ENCODE measurements at regions not wholly inside any gene's neighbourhood (a gene's known extent, or its start where the extent isn't known, plus 50 kb on each side); places are given as distances from the start of the nearest gene placed in this dataset.

- Histone ChIP-seq H3K27me3 (ENCODE audit: insufficient read depth, low read length) (no peaks in the 10 kb centered on the region), H3K36me3 (ENCODE audit: control insufficient read depth in 1 of 2, insufficient read depth in 2 of 2, low read length in 2 of 2) (no peaks in the 10 kb centered on the region), H3K9me3 (ENCODE audit: control insufficient read depth in 1 of 2, insufficient read depth in 1 of 2, low read depth in 1 of 2, low read length in 2 of 2) (no peaks in the 10 kb centered on the region), H3K79me2 (ENCODE audit: insufficient read depth, low read length) (no peaks in the 10 kb centered on the region), H3K4me1 (ENCODE audit: control insufficient read depth in 1 of 2, insufficient read depth in 2 of 2, low read length in 2 of 2) (0 out of 4 replicates have a peak, but pooled peaks cover 0 to under 1% of the 10 kb centered on the region in 2 experiments), H3K9ac (ENCODE audit: low read length) (no peak overlapping the region), H2AFZ (ENCODE audit: low read depth, low read length, poor library complexity, severe bottlenecking) (no peak overlapping the region), H3K4me3 (replicated peaks in 1 of 2; ENCODE audit: low read depth in 1 of 2, low read length in 2 of 2) (no peak overlapping the region), H3K4me2 (ENCODE audit: low read length) (no peak overlapping the region), H3K27ac (ENCODE audit: low read depth, low read length) (no peak overlapping the region), H4K20me1 (ENCODE audit: insufficient read depth) (no peaks in the 10 kb centered on the region), H3K9me2 (ENCODE audit: insufficient read depth) (no peaks in the 10 kb centered on the region)
- TF ChIP-seq EGR1 (IDR thresholded peaks at IDR 0.05; ENCODE audit: low read depth) (no peak), ZBTB33 (IDR thresholded peaks at IDR 0.05; ENCODE audit: extremely low read depth, insufficient replicate concordance, low read length) (no peak), SRF (IDR thresholded peaks at IDR 0.05; ENCODE audit: low read depth) (no peak), POLR2AphosphoS5 (IDR thresholded peaks at IDR 0.05; ENCODE audit: low read depth, low read length) (no peak), POLR2A (IDR thresholded peaks at IDR 0.05; ENCODE audit: borderline replicate concordance, extremely low read depth, insufficient read depth, insufficient read length) (no peak), ATF3 (IDR thresholded peaks at IDR 0.05) (no peak), ZFX (IDR thresholded peaks at IDR 0.05) (no peak), EZH2 (IDR thresholded peaks at IDR 0.05) (no peak), TCF7L2 (IDR thresholded peaks at IDR 0.05; ENCODE audit: borderline replicate concordance, extremely low read depth, insufficient read depth, insufficient read length) (no peak), JUND (IDR thresholded peaks at IDR 0.05) (no peak), REST (IDR thresholded peaks at IDR 0.05; ENCODE audit: low read depth) (no peak)
- no TSS peak for BruUV-seq (replicated peaks)
- ChIA-PET CTCF (no interaction called here), POLR2A (no interaction called here), RAD21 (ENCODE audit: low non-redundant PET in 1 of 2, low total read pairs in 2 of 2, uncharacterized antibody in 2 of 2, unreplicated experiment in 2 of 2) (no interaction called here)
- ATAC-seq (no peak), DNase-seq (ENCODE audit: low read depth, low spot score) (no peak)
- intact Hi-C loops (cut with micrococcal nuclease), result no loop called here
Observed at GRCh38 chr6:841569-841968, 148.6 kb upstream of the EXOC2 start.
